Mesothelial cell of epicardium (in vitro differentiated cells): ENCODE measurements at regions not wholly inside any gene's neighbourhood (a gene's known extent, or its start where the extent isn't known, plus 50 kb on each side); places are given as distances from the start of the nearest gene placed in this dataset.

Source experiments
- DNase-seq, 2 experiments: peaks; one replicate each; pipeline ENCODE4 v3.0.0; 2021; ENCODE audit warnings: low spot score in 2 of 2; ENCODE audit not compliant: unreplicated experiment in 2 of 2
- H3K27ac Mint-ChIP-seq: 2 replicates; pipeline ENCODE4 v1.8.0; 2021; ENCODE audit warnings: mixed read lengths
- H3K27me3 Mint-ChIP-seq: 2 replicates; pipeline ENCODE4 v1.8.0; 2021; ENCODE audit warnings: low read depth, mixed read lengths
- H3K36me3 Mint-ChIP-seq: 2 replicates; pipeline ENCODE4 v1.8.0; 2021; ENCODE audit warnings: mixed read lengths
- H3K4me1 Mint-ChIP-seq: 2 replicates; pipeline ENCODE4 v1.8.0; 2021; ENCODE audit warnings: mixed read lengths
- H3K4me3 Mint-ChIP-seq: 2 replicates; pipeline ENCODE4 v1.8.0; 2021; ENCODE audit warnings: mild to moderate bottlenecking, moderate library complexity, mixed read lengths
- H3K9me3 Mint-ChIP-seq: 2 replicates; pipeline ENCODE4 v1.8.0; 2021; ENCODE audit warnings: mixed read lengths
- CTCF ChIP-seq: fragments of 200-600 bp; sonication (generic); IDR thresholded peaks from one replicate; pipeline ENCODE4 v1.5.0; 2021; ENCODE audit warnings: antibody characterized with exemption; ENCODE audit not compliant: unreplicated experiment

DNA sequence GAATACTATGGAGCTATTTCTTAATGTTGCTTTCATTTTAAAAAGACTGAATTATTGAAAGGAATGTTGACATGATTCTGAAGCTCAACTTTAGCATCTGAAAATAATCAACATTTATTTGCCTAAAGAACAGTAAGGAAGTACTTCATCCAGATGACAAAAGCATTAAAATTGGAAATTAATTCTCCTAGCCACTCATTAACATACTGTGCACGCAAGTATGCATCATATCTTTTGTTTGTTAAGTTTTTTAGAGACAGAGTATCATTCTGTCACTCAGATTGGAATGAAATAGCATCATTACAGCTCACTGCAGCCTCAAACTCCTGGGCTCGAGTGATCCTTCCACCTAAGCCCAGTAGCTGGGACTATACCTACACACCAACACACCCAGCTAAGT lies 632.1 kb upstream of the ALCAM start:
- H3K9me3 Mint-ChIP-seq: no peaks in the 10 kb centered on the region
- no peaks in the 10 kb centered on the region for H3K36me3 Mint-ChIP-seq
- H3K27me3 Mint-ChIP-seq: no peaks in the 10 kb centered on the region
- H3K27ac Mint-ChIP-seq: no peak overlapping the region
- peaks cover 20% of the 10 kb centered on the region for H3K4me1 Mint-ChIP-seq
- no peak overlapping the region for H3K4me3 Mint-ChIP-seq
- no peak for TF ChIP-seq CTCF
- no peak for DNase-seq

GRCh38 chr3:104735691-104736090 lies 631.0 kb upstream of the ALCAM start:
- no peak for TF ChIP-seq CTCF
- no peaks in the 10 kb centered on the region for H3K36me3 Mint-ChIP-seq
- peak overlapping the region; percentile 22 for H3K27ac Mint-ChIP-seq
- no peaks in the 10 kb centered on the region for H3K27me3 Mint-ChIP-seq
- H3K9me3 Mint-ChIP-seq: no peaks in the 10 kb centered on the region
- H3K4me3 Mint-ChIP-seq: no peak overlapping the region
- DNase-seq: no peak
- peaks cover 20% of the 10 kb centered on the region for H3K4me1 Mint-ChIP-seq

- no peak for DNase-seq
- Mint-ChIP-seq H3K9me3 (no peaks in the 10 kb centered on the region), H3K27ac (no peak overlapping the region), H3K4me1 (peaks cover 20% of the 10 kb centered on the region), H3K4me3 (no peak overlapping the region), H3K36me3 (no peaks in the 10 kb centered on the region), H3K27me3 (no peaks in the 10 kb centered on the region)
- no peak for TF ChIP-seq CTCF
Measured at GRCh38 chr3:104738271-104738670, 628.4 kb upstream of the ALCAM start.

DNA sequence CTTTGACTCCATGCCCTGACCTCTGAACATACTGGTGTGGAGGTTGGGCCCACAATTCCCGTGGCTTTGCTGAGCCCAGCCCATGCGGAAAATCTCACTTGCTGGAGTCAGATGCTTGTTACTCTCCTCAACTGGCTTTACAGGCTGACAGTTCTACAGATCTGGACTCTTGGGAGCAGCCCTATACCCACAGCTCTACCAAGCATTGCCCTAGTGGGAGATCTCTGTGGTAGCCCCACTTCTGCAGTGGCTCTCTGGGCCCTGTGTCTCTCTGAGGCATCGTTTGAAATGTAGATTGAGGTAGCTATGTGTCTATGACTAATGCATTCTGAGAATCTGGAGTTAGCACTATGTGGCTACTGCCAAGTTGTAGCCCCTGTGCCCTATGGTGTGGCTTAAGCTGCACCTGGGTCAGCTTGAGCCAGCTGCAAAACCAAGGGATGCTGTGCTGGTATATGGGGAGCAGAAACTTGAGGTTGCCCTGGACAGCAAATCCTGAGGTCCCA lies 625.8 kb upstream of the ALCAM start:
- no peaks in the 10 kb centered on the region for H3K36me3 Mint-ChIP-seq

DNA sequence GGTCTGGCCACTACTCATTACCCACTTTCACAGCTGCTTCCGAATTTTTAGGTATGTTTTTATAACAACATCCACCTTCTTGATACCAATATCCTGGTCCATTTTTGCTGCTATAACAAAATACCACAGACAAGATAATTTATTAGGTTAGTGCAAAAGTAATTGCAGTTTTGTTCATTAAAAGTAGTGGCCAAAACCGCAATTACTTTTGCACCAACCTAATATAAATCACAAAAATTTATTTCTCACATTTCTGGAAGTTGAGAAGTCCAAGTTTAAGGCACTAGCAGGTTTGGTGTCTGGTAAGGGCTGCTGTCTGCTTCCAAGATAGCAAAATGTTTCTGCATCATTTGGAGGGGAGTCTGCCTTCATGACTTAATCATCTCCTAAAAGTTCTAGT lies 624.7 kb upstream of the ALCAM start:
- Mint-ChIP-seq H3K36me3 (no peaks in the 10 kb centered on the region), H3K27ac (no peak overlapping the region), H3K9me3 (no peaks in the 10 kb centered on the region), H3K27me3 (no peaks in the 10 kb centered on the region), H3K4me3 (no peak overlapping the region), H3K4me1 (peaks cover 2% of the 10 kb centered on the region)
- no peak for TF ChIP-seq CTCF
- no peak for DNase-seq

More for the DNA sequence above, 625.8 kb upstream of the ALCAM start:
- Mint-ChIP-seq H3K9me3 (no peaks in the 10 kb centered on the region), H3K27ac (no peak overlapping the region), H3K4me1 (peaks cover 9% of the 10 kb centered on the region), H3K4me3 (no peak overlapping the region), H3K27me3 (no peaks in the 10 kb centered on the region)
- DNase-seq: no peak
- TF ChIP-seq CTCF: no peak

DNA sequence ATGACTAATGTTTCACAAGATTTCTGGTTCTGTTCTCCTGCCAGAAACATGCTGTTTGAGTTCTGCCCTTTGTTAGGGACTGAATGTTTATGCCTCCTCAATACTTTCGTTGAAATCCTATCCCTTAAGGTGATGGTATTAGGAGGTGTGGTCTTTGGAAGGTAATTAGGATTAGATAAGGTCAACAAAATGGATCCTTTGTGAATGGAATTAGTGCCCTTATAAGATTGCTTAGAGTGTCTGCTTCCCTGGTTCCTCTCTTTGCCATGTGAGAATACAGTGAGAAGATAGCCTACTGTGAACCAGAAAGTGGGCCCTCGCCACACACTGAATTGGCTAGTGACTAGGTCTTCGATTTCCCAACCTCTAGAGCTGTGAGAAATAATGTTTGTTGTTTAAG lies 621.4 kb upstream of the ALCAM start:
- TF ChIP-seq CTCF: no peak
- Mint-ChIP-seq H3K27me3 (no peaks in the 10 kb centered on the region), H3K36me3 (no peaks in the 10 kb centered on the region), H3K9me3 (peaks cover 12% of the 10 kb centered on the region), H3K27ac (no peak overlapping the region), H3K4me3 (no peak overlapping the region), H3K4me1 (no peaks in the 10 kb centered on the region)
- DNase-seq: no peak
